Mesendoderm (in vitro differentiated cells): ENCODE measurements at regions not wholly inside any gene's neighbourhood (a gene's known extent, or its start where the extent isn't known, plus 50 kb on each side); places are given as distances from the start of the nearest gene placed in this dataset.

ENCODE experiments used
- DNase-seq: peaks from one replicate; pipeline ENCODE4 v3.0.0; 2013
- H2AK5ac ChIP-seq: 2 replicates; pipeline ENCODE4 v1.6.1; 2013; ENCODE audit warnings: low read length, inconsistent platforms
- H2BK120ac ChIP-seq: 2 replicates; pipeline ENCODE4 v1.6.1; 2013; ENCODE audit warnings: low read depth, mild to moderate bottlenecking, low read length, moderate library complexity, mixed read lengths
- H2BK15ac ChIP-seq: replicated peaks from 2 replicates; pipeline ENCODE4 v1.6.1; 2013; ENCODE audit warnings: low read depth, mild to moderate bottlenecking, moderate library complexity
- H2BK5ac ChIP-seq: 2 replicates; pipeline ENCODE4 v1.6.1; 2013; ENCODE audit warnings: low read length, inconsistent platforms
- H3K18ac ChIP-seq: 2 replicates; pipeline ENCODE4 v1.6.1; 2013; ENCODE audit warnings: mild to moderate bottlenecking, low read length, mixed read lengths
- H3K23ac ChIP-seq: one replicate; pipeline ENCODE4 v1.6.1; 2013; ENCODE audit warnings: low read length
- H3K27ac ChIP-seq: 2 replicates; pipeline ENCODE4 v1.5.1; 2013; ENCODE audit warnings: low read depth, mild to moderate bottlenecking, inconsistent platforms, low read length, moderate library complexity
- H3K27me3 ChIP-seq: 2 replicates; pipeline ENCODE4 v1.6.1; 2013; ENCODE audit warnings: low read length, control low read depth, mild to moderate bottlenecking, inconsistent platforms; ENCODE audit not compliant: insufficient read depth, poor library complexity
- H3K36me3 ChIP-seq: 2 replicates; pipeline ENCODE4 v1.6.1; 2013; ENCODE audit warnings: low read length, inconsistent platforms; ENCODE audit not compliant: control insufficient read depth, insufficient read depth
- H3K4ac ChIP-seq: one replicate; pipeline ENCODE4 v1.6.1; 2013; ENCODE audit warnings: low read depth, mild to moderate bottlenecking, low read length, moderate library complexity
- H3K4me1 ChIP-seq: 2 replicates; pipeline ENCODE4 v1.6.1; 2013; ENCODE audit warnings: low read depth, low read length, inconsistent platforms; ENCODE audit not compliant: control insufficient read depth
- H3K4me2 ChIP-seq: 2 replicates; pipeline ENCODE4 v1.6.1; 2013; ENCODE audit warnings: low read length
- H3K4me3 ChIP-seq: 2 replicates; pipeline ENCODE4 v1.5.1; 2013; ENCODE audit warnings: mild to moderate bottlenecking, low read length
- H3K56ac ChIP-seq: one replicate; pipeline ENCODE4 v1.6.1; 2013; ENCODE audit warnings: low read length
- H3K79me1 ChIP-seq: 2 replicates; pipeline ENCODE4 v1.6.1; 2013; ENCODE audit warnings: low read length, inconsistent platforms
- H3K79me2 ChIP-seq: 2 replicates; pipeline ENCODE4 v1.6.1; 2013; ENCODE audit warnings: mild to moderate bottlenecking, low read length; ENCODE audit not compliant: control insufficient read depth, insufficient read depth
- H3K9ac ChIP-seq: 2 replicates; pipeline ENCODE4 v1.6.1; 2013; ENCODE audit warnings: low read length, inconsistent platforms
- H4K5ac ChIP-seq: one replicate; pipeline ENCODE4 v1.6.1; 2013; ENCODE audit warnings: low read length
- H4K8ac ChIP-seq: one replicate; pipeline ENCODE4 v1.6.1; 2013; ENCODE audit warnings: low read depth, mild to moderate bottlenecking, control low read depth, low read length, moderate library complexity
- WGBS: extraction: QIAGEN DNeasy Blood & Tissue Kit; methylation state at CpG from one replicate; pipeline ENCODE4 v1.1.7; 2013; ENCODE audit warnings: low lambda C conversion rate, missing lambda C conversion rate; ENCODE audit not compliant: insufficient coverage; ENCODE audit errors: extremely low coverage; 5-methylcytosine and 5-hydroxymethylcytosine counted together

GRCh38 chr15:77748078-77749064 lies 115.7 kb upstream of the LINGO1 start:
- Histone ChIP-seq H3K4me3 (no peak overlapping the region), H3K79me2 (no peaks in the 10 kb centered on the region), H2BK15ac (no peak overlapping the region), H3K4ac (no peak overlapping the region), H3K27me3 (no peaks in the 10 kb centered on the region), H2BK5ac (no peak overlapping the region), H4K5ac (no peak overlapping the region), H3K27ac (no peak overlapping the region), H4K8ac (no peak overlapping the region), H3K4me2 (no peak overlapping the region), H3K23ac (no peak overlapping the region), H3K36me3 (no peaks in the 10 kb centered on the region), H3K4me1 (no peaks in the 10 kb centered on the region), H3K56ac (no peak overlapping the region), H3K79me1 (no peaks in the 10 kb centered on the region), H3K9ac (no peak overlapping the region), H2BK120ac (no peak overlapping the region), H2AK5ac (no peak overlapping the region), H3K18ac (no peak overlapping the region)
- WGBS: no CpG with 5 or more reads among the region's 10 CpGs
- no peak for DNase-seq

- Histone ChIP-seq H2BK5ac (no peak overlapping the region), H3K4ac (no peak overlapping the region), H3K4me2 (no peak overlapping the region), H4K8ac (no peak overlapping the region), H3K27me3 (no peaks in the 10 kb centered on the region), H4K5ac (no peak overlapping the region), H3K79me1 (no peaks in the 10 kb centered on the region), H3K9ac (no peak overlapping the region), H2BK120ac (no peak overlapping the region), H3K4me3 (no peak overlapping the region), H3K56ac (no peak overlapping the region), H3K23ac (no peak overlapping the region), H3K4me1 (no peaks in the 10 kb centered on the region), H3K36me3 (no peaks in the 10 kb centered on the region), H2AK5ac (no peak overlapping the region), H2BK15ac (no peak overlapping the region), H3K79me2 (no peaks in the 10 kb centered on the region), H3K27ac (no peak overlapping the region), H3K18ac (no peak overlapping the region)
- no peak for DNase-seq
- no CpG with 5 or more reads among the region's 14 CpGs for WGBS
Observed at GRCh38 chr15:77747175-77748077, 114.7 kb upstream of the LINGO1 start.

GRCh38 chr15:77746254-77747174 lies 113.8 kb upstream of the LINGO1 start:
- WGBS: no CpG with 5 or more reads among the region's 6 CpGs
- Histone ChIP-seq H3K27me3 (no peaks in the 10 kb centered on the region), H4K5ac (no peak overlapping the region), H3K4me1 (no peaks in the 10 kb centered on the region), H3K4ac (no peak overlapping the region), H3K79me2 (no peaks in the 10 kb centered on the region), H3K23ac (no peak overlapping the region), H3K36me3 (no peaks in the 10 kb centered on the region), H2AK5ac (no peak overlapping the region), H3K4me3 (no peak overlapping the region), H3K27ac (no peak overlapping the region), H3K4me2 (no peak overlapping the region), H4K8ac (no peak overlapping the region), H2BK120ac (no peak overlapping the region), H2BK5ac (no peak overlapping the region), H2BK15ac (no peak overlapping the region), H3K56ac (no peak overlapping the region), H3K79me1 (no peaks in the 10 kb centered on the region), H3K18ac (no peak overlapping the region), H3K9ac (no peak overlapping the region)
- DNase-seq: no peak

- H3K27me3 ChIP-seq: no peaks in the 10 kb centered on the region
Observed at GRCh38 chr15:77744398-77744797, 111.7 kb upstream of the LINGO1 start.

GRCh38 chr15:77742570-77742969 lies 109.9 kb upstream of the LINGO1 start:
- H3K27ac ChIP-seq: no peak overlapping the region
- H3K79me1 ChIP-seq: no peaks in the 10 kb centered on the region
- H3K23ac ChIP-seq: no peak overlapping the region
- H3K79me2 ChIP-seq: no peaks in the 10 kb centered on the region
- H3K4me3 ChIP-seq: no peak overlapping the region
- no peak overlapping the region for H3K4me2 ChIP-seq
- H3K18ac ChIP-seq: no peak overlapping the region
- no peaks in the 10 kb centered on the region for H3K36me3 ChIP-seq
- H3K9ac ChIP-seq: no peak overlapping the region
- H2AK5ac ChIP-seq: no peak overlapping the region
- H3K27me3 ChIP-seq: no peaks in the 10 kb centered on the region
- H4K5ac ChIP-seq: no peak overlapping the region
- no peak overlapping the region for H2BK120ac ChIP-seq
- H3K56ac ChIP-seq: no peak overlapping the region
- no CpG with 5 or more reads among the region's 4 CpGs for WGBS
- H3K4me1 ChIP-seq: no peaks in the 10 kb centered on the region
- no peak overlapping the region for H2BK5ac ChIP-seq
- no peak overlapping the region for H4K8ac ChIP-seq
- no peak overlapping the region for H3K4ac ChIP-seq
- no peak for DNase-seq
- no peak overlapping the region for H2BK15ac ChIP-seq

More at GRCh38 chr15:77744398-77744797, 111.7 kb upstream of the LINGO1 start:
- no peaks in the 10 kb centered on the region for H3K4me1 ChIP-seq
- no peak overlapping the region for H3K4me3 ChIP-seq
- H3K18ac ChIP-seq: no peak overlapping the region
- H3K23ac ChIP-seq: no peak overlapping the region
- H3K79me2 ChIP-seq: no peaks in the 10 kb centered on the region
- no peak overlapping the region for H3K4me2 ChIP-seq
- H2AK5ac ChIP-seq: no peak overlapping the region
- no peak overlapping the region for H3K4ac ChIP-seq
- no peak overlapping the region for H4K8ac ChIP-seq
- no peak overlapping the region for H3K56ac ChIP-seq
- no peak overlapping the region for H3K27ac ChIP-seq
- H2BK5ac ChIP-seq: no peak overlapping the region
- no peaks in the 10 kb centered on the region for H3K36me3 ChIP-seq
- no peak overlapping the region for H2BK120ac ChIP-seq
- WGBS: no CpG with 5 or more reads among the region's 6 CpGs
- no peak for DNase-seq
- no peak overlapping the region for H2BK15ac ChIP-seq
- H3K79me1 ChIP-seq: no peaks in the 10 kb centered on the region
- no peak overlapping the region for H3K9ac ChIP-seq
- H4K5ac ChIP-seq: no peak overlapping the region
